ENCODE measurements at regions not wholly inside any gene's neighbourhood (a gene's known extent, or its start where the extent isn't known, plus 50 kb on each side); places are given as distances from the start of the nearest gene placed in this dataset.

DNA sequence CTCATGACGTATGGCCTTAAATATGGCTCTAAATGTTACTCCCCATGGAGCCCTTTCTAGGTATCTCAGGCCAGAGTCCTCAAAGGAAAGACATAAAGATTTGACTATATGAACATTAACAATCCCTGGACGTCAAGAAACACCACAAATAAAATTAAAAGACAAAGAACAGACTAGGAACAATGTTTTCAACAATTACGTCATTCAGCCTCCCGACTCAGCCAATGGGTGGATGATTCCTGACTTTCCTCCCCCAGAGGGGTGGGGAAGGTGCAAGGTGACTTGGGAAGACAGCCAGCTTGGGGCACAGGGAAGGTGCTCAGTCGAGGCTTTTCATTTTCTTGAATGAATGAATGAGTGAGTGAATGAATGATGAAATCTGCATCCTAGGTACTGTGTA is 157.4 kb downstream of the TFAP2C start:
- no peaks in the 10 kb centered on the region for H3K9me3 ChIP-seq (replicated peaks)
- DNase-seq (ENCODE audit: low read depth in 1 of 2, low spot score in 2 of 2): no peak
- no peaks in the 10 kb centered on the region for H3K36me3 ChIP-seq
- no peak overlapping the region for H3K4me3 ChIP-seq
- no peaks in the 10 kb centered on the region for H3K27me3 ChIP-seq (replicated peaks)
- no peak overlapping the region for H3K27ac ChIP-seq
- peaks cover 35% of the 10 kb centered on the region for H3K4me1 ChIP-seq (replicated peaks)

DNA sequence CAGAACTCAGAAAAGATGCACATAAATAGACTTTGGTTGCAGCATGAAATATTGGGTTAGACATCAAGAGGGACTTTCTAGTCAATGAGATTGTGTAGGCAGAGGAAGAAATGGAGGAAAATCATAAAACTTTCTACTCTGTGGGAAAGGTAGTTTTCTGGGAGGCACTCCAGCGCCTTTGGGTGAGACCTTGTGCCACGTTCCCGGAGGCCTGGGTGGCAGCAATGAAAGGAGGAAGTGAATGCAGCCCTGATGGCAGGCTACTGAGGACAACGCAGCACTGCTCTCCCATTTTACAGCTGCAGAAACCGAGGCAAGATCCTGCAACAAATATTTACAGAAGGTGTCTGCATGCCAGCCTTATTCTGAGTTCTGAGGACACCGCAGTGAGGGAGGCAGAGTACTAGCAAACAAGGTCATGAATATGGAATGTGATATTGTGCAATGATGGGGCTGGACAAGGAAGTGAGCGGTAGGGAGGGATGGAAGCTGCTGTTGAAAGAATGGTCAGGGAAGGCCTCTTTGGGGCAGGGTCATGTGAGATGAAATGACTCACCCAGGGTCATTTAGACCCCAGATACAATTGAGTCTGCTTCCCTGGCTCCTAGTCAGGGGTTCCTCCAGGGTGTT is 159.1 kb downstream of the TFAP2C start:
- no peaks in the 10 kb centered on the region for H3K9me3 ChIP-seq (replicated peaks)
- no peaks in the 10 kb centered on the region for H3K27me3 ChIP-seq (replicated peaks)
- H3K4me3 ChIP-seq: no peak overlapping the region
- peaks cover 35% of the 10 kb centered on the region for H3K4me1 ChIP-seq (replicated peaks)
- H3K27ac ChIP-seq: peak overlapping the region; percentile 97
- DNase-seq (ENCODE audit: low read depth in 1 of 2, low spot score in 2 of 2): peak; percentile 94 to 95
- no peaks in the 10 kb centered on the region for H3K36me3 ChIP-seq

DNA sequence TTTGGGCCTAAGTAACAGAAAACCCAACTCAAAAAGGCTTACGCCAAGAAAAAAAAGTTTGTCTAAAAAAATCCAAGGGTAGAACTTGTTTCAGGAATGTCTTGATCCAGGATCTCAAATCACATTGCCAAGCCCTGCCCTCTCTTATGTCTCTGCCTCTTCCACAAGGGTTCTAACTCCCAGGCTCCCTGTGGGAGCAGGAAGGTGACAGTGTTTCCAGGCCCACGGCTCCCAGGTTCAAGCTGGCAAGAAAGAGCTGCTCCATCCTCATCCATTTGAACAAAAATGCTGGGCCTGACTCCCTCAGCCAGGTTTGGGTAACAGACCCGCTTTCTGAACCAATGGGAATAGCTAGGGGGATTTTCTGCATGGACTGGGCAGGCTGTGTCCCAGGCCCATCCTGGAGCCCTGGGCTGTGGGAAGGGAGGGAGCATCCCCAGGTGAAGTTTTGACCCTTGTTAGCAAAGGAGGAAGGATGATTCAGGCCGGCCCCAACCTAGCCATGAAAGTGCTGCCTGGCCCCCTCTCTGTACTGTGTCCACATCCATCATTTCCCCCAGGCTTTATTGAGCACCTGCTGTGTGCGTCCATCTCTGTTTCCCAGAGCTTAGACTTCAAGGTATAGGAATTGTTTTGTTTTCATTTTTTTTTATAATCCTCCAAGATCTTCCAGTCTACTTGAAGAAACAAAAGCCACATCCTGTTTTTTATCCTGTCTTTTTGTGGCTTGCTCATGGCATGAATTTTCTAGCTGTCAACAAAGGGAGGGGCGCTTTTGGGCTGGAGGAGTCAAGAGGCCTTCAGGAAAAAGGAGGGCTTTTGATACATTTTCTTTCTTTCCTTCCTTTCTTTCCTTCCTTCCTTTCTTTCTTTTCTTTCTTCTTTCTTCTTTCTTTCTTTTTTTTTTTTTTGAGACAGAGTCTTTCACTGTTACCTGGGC is 159.8 kb downstream of the TFAP2C start:
- Histone ChIP-seq H3K4me3 (no peak overlapping the region), H3K36me3 (no peaks in the 10 kb centered on the region), H3K9me3 (replicated peaks) (no peaks in the 10 kb centered on the region), H3K4me1 (replicated peaks) (peaks cover 35% of the 10 kb centered on the region), H3K27me3 (replicated peaks) (no peaks in the 10 kb centered on the region), H3K27ac (peak overlapping the region; percentile 97)
- peak; percentile 68 to 82 for DNase-seq (ENCODE audit: low read depth in 1 of 2, low spot score in 2 of 2)

DNA sequence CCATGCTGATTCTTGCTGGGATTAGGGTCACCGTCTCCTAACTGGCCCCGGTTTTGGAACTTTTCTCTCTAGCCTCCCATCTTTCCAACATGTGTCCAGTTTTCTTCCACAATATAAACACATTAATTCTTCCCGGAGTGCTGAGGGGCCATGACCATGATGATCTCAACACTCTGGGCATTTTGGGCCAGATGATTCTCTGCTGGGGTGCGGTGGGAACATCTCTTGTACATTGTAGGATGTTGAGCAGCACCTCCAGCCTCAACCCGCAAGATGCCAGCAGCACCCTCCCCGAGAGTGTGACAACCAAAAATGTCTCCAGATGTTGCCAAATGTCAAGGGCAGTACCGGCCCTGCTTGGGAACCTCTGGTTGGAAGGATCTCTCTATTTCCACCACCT is 164.8 kb downstream of the TFAP2C start:
- no peak for DNase-seq (ENCODE audit: low read depth in 1 of 2, low spot score in 2 of 2)
- Histone ChIP-seq H3K36me3 (no peaks in the 10 kb centered on the region), H3K4me3 (no peak overlapping the region), H3K9me3 (replicated peaks) (no peaks in the 10 kb centered on the region), H3K4me1 (replicated peaks) (peaks cover 22% of the 10 kb centered on the region), H3K27ac (no peak overlapping the region), H3K27me3 (replicated peaks) (no peaks in the 10 kb centered on the region)

DNA sequence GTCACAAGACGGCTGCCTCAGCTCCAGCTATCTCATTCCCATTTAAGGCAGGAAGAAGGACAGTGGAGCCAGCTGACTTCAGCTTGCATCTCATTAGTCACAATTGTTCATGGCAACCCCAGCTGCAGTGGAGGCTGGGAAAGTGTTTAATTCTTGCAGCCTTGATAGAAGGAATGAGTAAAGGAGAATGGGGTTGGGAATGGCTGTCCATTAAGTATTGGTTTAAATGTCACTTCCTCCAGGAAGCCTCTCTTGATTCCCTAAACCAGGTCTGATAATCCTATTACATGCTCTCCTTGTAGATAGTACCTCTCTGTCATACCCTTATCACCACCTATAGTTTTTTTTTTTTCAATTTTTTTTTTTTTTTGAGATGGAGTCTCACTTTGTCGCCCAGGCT is 166.4 kb downstream of the TFAP2C start:
- no peak overlapping the region for H3K4me3 ChIP-seq
- H3K36me3 ChIP-seq: no peaks in the 10 kb centered on the region
- peaks cover 6% of the 10 kb centered on the region for H3K4me1 ChIP-seq (replicated peaks)
- no peak overlapping the region for H3K27ac ChIP-seq
- DNase-seq (ENCODE audit: low read depth in 1 of 2, low spot score in 2 of 2): no peak
- H3K27me3 ChIP-seq (replicated peaks): no peaks in the 10 kb centered on the region
- H3K9me3 ChIP-seq (replicated peaks): no peaks in the 10 kb centered on the region

DNA sequence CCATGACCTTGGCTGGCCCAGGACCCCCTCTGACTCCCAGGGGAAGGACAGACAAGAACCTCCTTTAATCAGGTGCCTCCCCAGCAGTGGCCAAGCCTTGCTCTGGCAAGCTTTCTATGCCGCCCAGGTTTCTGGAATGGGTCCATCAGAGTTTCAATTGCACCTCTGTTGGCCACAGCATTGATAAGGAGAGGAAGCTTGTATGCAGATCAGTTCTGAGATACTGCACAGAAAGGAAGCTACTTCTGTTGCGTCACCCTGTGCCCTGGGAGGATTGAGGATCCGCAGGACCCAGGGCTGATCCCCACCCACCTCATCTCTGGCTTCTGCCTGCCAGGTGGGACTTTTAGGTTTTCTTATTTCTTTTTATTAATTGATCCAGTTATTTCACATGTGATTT is 167.2 kb downstream of the TFAP2C start:
- Histone ChIP-seq H3K4me1 (replicated peaks) (peaks cover 6% of the 10 kb centered on the region), H3K36me3 (no peaks in the 10 kb centered on the region), H3K27ac (no peak overlapping the region), H3K4me3 (no peak overlapping the region), H3K27me3 (replicated peaks) (no peaks in the 10 kb centered on the region), H3K9me3 (replicated peaks) (no peaks in the 10 kb centered on the region)
- no peak for DNase-seq (ENCODE audit: low read depth in 1 of 2, low spot score in 2 of 2)

DNA sequence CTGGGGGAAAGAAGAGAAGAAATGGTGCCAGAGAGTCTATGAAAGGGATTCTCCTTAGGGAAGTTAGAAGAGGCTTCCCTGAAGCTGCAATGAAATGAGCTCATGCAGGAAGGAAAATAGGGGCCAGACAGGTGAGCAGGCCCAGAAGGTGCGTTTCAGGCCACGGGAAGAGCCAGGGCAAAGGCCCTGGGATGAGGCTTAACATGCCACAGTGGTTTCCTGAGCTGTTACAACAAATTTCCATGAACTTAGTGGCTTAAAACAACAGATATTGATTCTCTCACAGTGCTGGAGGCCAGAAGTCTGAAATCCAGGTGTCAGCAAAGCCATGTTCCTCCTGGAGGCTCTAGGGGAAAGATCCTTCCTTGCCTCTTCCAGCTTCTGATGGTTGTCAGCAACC is 167.9 kb downstream of the TFAP2C start:
- Histone ChIP-seq H3K4me3 (no peak overlapping the region), H3K27me3 (replicated peaks) (no peaks in the 10 kb centered on the region), H3K36me3 (no peaks in the 10 kb centered on the region), H3K4me1 (replicated peaks) (peaks cover 6% of the 10 kb centered on the region), H3K9me3 (replicated peaks) (no peaks in the 10 kb centered on the region), H3K27ac (no peak overlapping the region)
- no peak for DNase-seq (ENCODE audit: low read depth in 1 of 2, low spot score in 2 of 2)

DNA sequence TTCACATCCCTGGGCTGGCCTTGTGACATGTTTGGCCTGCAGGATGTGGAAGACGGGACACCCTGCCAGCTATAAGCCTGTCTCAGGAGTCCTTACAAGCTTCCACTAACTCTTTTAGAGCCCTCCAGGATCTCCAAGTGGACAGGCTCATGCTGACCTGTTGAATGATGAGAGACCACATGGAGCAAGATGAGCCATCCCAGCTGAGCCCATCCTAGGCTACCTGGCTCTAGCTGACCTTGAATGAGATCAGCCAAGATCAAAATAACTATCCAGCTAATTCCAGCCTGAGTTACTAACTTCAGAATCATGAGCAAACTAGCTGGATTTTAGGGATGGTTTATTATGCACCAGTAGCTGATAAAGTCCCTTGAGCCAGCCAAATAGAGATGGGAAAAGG is 169.5 kb downstream of the TFAP2C start:
- Histone ChIP-seq H3K4me3 (no peak overlapping the region), H3K4me1 (replicated peaks) (peaks cover 6% of the 10 kb centered on the region), H3K27me3 (replicated peaks) (no peaks in the 10 kb centered on the region), H3K9me3 (replicated peaks) (no peaks in the 10 kb centered on the region), H3K27ac (no peak overlapping the region), H3K36me3 (no peaks in the 10 kb centered on the region)
- no peak for DNase-seq (ENCODE audit: low read depth in 1 of 2, low spot score in 2 of 2)

DNA sequence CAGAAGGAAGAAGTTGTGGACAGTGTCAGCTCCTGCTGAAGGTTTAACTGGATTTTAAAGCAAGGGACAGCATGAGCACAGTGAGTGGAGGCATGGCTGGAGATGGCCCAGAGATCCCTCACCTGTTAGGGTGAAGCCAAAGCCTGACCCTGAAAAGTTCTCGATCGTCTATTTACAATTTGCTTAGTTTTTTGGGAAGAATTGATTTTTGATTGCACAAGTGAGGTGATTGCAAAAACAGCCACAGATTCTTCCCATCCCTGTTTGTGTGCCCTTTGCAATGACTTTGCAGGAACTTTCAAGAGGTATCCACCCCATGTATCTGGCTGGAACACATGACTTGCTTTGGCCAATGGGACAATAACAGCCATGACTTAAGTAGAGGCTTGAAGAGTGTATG is 170.1 kb downstream of the TFAP2C start:
- Histone ChIP-seq H3K4me3 (no peak overlapping the region), H3K36me3 (no peaks in the 10 kb centered on the region), H3K27ac (no peak overlapping the region), H3K9me3 (replicated peaks) (no peaks in the 10 kb centered on the region), H3K27me3 (replicated peaks) (no peaks in the 10 kb centered on the region), H3K4me1 (replicated peaks) (peaks cover 9% of the 10 kb centered on the region)
- no peak for DNase-seq (ENCODE audit: low read depth in 1 of 2, low spot score in 2 of 2)

DNA sequence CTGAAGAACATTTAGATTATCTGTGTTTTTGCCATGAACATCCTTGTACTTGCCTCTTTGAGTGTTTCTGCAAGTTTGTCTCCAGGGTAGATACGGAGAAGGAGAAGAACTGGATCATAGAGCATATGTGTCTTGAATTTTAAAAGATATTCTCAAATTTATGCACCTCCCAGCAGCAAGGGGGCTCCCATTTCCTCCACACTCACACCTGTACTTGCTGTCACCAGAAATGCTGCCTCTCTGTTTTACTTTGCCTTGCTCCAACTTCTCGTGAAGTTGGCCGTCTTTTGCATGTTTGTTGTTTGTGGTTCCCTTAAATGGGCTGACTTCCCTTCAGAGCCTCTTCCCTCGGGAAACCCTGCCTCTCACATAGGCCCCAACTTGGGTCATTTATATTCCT is 171.0 kb downstream of the TFAP2C start:
- DNase-seq (ENCODE audit: low read depth in 1 of 2, low spot score in 2 of 2): no peak
- no peaks in the 10 kb centered on the region for H3K27me3 ChIP-seq (replicated peaks)
- H3K4me3 ChIP-seq: no peak overlapping the region
- peaks cover 17% of the 10 kb centered on the region for H3K4me1 ChIP-seq (replicated peaks)
- H3K9me3 ChIP-seq (replicated peaks): no peaks in the 10 kb centered on the region
- H3K36me3 ChIP-seq: no peaks in the 10 kb centered on the region
- no peak overlapping the region for H3K27ac ChIP-seq

DNA sequence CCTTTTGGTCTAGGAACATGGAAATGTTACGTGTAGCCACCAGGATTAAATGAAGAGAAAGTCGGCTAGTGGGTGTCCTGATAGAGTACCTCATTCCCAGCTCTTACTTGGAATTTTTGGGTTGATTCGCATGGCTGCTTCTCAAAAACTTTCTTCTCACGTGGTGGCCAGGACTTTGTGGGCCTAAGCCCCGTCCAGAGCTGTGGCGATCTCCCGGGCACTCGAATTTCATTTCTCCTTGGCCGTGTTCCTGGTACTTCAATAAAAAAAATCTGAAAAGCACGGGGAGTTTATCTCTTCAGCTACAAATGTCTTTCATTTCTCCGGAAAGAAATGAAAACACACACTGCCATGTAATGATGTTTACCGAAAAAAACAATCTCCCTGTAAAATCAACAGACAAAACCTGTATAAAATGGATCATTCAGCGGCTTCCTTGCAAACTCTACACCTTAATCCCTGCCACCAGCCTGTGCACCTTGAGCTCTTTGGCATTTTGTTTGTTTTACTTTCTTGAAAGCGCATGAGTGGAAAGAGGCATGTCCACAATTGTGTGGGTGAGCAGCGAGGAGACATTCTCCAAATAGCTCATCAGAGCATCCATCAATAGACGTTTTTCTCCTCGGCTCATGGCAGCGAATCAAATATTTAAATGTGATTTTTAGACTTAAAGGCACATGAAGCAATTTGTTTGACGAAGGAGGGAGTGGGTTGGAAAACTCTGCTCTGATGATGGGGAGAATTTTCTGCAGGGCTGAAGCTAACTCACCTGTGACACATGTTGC is 173.1 kb downstream of the TFAP2C start:
- H3K4me3 ChIP-seq: no peak overlapping the region
- H3K36me3 ChIP-seq: no peaks in the 10 kb centered on the region
- H3K4me1 ChIP-seq (replicated peaks): peaks cover 13% of the 10 kb centered on the region
- H3K27me3 ChIP-seq (replicated peaks): no peaks in the 10 kb centered on the region
- DNase-seq (ENCODE audit: low read depth in 1 of 2, low spot score in 2 of 2): no peak
- H3K9me3 ChIP-seq (replicated peaks): no peaks in the 10 kb centered on the region
- H3K27ac ChIP-seq: no peak overlapping the region

DNA sequence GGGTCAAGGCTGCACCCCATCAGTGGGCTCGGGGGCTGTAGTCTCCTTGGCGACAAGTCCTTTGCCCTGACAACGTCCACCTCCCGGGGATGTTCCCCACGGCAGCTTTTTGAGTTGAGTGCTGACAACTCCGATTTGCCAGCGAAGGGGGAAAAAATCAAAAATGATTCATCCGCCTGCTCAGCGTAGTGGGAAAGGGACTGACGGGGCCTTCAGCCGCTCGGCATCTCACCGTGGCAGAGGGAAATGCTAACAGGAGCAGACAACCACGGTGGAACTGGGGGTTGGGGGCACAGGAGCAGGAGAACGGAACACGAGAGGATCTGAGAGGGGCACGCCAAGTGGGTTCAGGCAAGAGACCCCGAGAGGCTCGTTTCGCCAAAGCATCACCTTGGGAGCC is 173.7 kb downstream of the TFAP2C start:
- H3K36me3 ChIP-seq: no peaks in the 10 kb centered on the region
- no peak for DNase-seq (ENCODE audit: low read depth in 1 of 2, low spot score in 2 of 2)
- H3K9me3 ChIP-seq (replicated peaks): no peaks in the 10 kb centered on the region

DNA sequence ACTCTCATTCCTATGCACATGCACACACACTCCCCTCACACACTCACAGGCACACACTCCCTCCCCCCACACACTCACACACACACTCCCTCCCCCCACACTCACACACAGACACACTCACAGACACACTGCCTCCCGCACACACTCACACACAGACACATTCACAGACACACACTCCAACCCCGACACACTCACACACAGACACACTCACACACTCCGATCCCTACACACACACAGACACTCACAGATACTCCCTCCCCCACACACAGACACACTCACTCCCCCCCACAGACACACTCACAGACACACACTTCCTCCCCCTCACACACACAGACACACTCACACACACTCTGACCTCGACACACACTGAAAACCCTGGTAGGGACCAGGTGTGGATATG is 176.2 kb downstream of the TFAP2C start:
- H3K4me1 ChIP-seq (replicated peaks): peaks cover 13% of the 10 kb centered on the region
- no peak for DNase-seq (ENCODE audit: low read depth in 1 of 2, low spot score in 2 of 2)
- no peaks in the 10 kb centered on the region for H3K36me3 ChIP-seq
- no peak overlapping the region for H3K4me3 ChIP-seq
- H3K27me3 ChIP-seq (replicated peaks): 0 out of 2 replicates have a peak, but pooled peaks cover 4% of the 10 kb centered on the region
- no peaks in the 10 kb centered on the region for H3K9me3 ChIP-seq (replicated peaks)
- no peak overlapping the region for H3K27ac ChIP-seq

More for the DNA sequence above, 173.7 kb downstream of the TFAP2C start:
- H3K27me3 ChIP-seq (replicated peaks): 0 out of 2 replicates have a peak, but pooled peaks cover 4% of the 10 kb centered on the region
- H3K4me3 ChIP-seq: no peak overlapping the region
- no peak overlapping the region for H3K27ac ChIP-seq
- peaks cover 13% of the 10 kb centered on the region for H3K4me1 ChIP-seq (replicated peaks)

DNA sequence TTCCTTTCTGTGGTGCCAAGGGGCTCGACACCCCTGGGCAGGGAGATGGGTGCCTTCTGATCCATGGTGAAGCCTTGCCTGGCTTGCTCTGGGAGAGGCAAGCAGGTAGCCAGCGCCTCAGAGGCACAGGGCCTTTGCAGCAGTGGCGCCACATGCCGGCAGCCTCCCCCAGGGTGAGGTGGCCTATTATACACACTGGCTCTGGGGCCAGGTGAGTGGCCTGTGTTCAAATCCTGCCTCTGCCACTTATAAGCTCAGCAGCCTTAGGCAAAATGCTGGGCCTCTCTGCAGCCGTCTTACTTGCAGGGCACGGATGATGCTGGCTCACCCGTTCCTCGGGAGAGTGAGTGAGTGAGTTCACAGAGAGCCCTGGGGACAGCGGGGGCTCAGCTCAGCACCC is 176.9 kb downstream of the TFAP2C start:
- Histone ChIP-seq H3K9me3 (replicated peaks) (no peaks in the 10 kb centered on the region; the same call in 1 of the 2 replicates), H3K27ac (no peak overlapping the region), H3K4me3 (no peak overlapping the region), H3K36me3 (no peaks in the 10 kb centered on the region), H3K4me1 (replicated peaks) (peaks cover 13% of the 10 kb centered on the region), H3K27me3 (replicated peaks) (0 out of 2 replicates have a peak, but pooled peaks cover 4% of the 10 kb centered on the region)
- no peak for DNase-seq (ENCODE audit: low read depth in 1 of 2, low spot score in 2 of 2)

Data from SJSA1 (cell line).